ENCODE measurements at regions not wholly inside any gene's neighbourhood (a gene's known extent, or its start where the extent isn't known, plus 50 kb on each side); places are given as distances from the start of the nearest gene placed in this dataset.

- Histone ChIP-seq H3K27me3 (no peaks in the 10 kb centered on the region), H3K9me3 (ENCODE audit: low read depth) (no peaks in the 10 kb centered on the region), H3K36me3 (no peaks in the 10 kb centered on the region), H3K4me1 (ENCODE audit: low read depth) (peaks cover 40% of the 10 kb centered on the region), H3K27ac (peak overlapping the region; percentile 34), H3K4me3 (no peak overlapping the region)
- TF ChIP-seq CTCF (IDR thresholded peaks at IDR 0.05; ENCODE audit: low read depth, low read length) = no peak
- DNase-seq (ENCODE audit: low read depth in 1 of 2, low spot score in 1 of 2) = no peak
Observed at GRCh38 chr2:8593243-8593642, 88.6 kb upstream of the ID2 start.

GRCh38 chr2:8594731-8595427 is 87.0 kb upstream of the ID2 start:
- TF ChIP-seq CTCF (IDR thresholded peaks at IDR 0.05; ENCODE audit: low read depth, low read length) = no peak
- Histone ChIP-seq H3K36me3 (no peaks in the 10 kb centered on the region), H3K9me3 (ENCODE audit: low read depth) (no peaks in the 10 kb centered on the region), H3K4me1 (ENCODE audit: low read depth) (peaks cover 40% of the 10 kb centered on the region), H3K4me3 (no peak overlapping the region), H3K27me3 (no peaks in the 10 kb centered on the region), H3K27ac (peak overlapping the region; percentile 31)
- DNase-seq (ENCODE audit: low read depth in 1 of 2, low spot score in 1 of 2) = no peak

- Histone ChIP-seq H3K27ac (peak overlapping the region; percentile 31), H3K4me3 (no peak overlapping the region), H3K4me1 (ENCODE audit: low read depth) (peaks cover 38% of the 10 kb centered on the region), H3K27me3 (no peaks in the 10 kb centered on the region), H3K9me3 (ENCODE audit: low read depth) (no peaks in the 10 kb centered on the region), H3K36me3 (no peaks in the 10 kb centered on the region)
- no peak for TF ChIP-seq CTCF (IDR thresholded peaks at IDR 0.05; ENCODE audit: low read depth, low read length)
- no peak for DNase-seq (ENCODE audit: low read depth in 1 of 2, low spot score in 1 of 2)
Observed at GRCh38 chr2:8595428-8595805, 86.4 kb upstream of the ID2 start.

- Histone ChIP-seq H3K36me3 (no peaks in the 10 kb centered on the region), H3K9me3 (ENCODE audit: low read depth) (no peaks in the 10 kb centered on the region), H3K27me3 (no peaks in the 10 kb centered on the region), H3K4me3 (no peak overlapping the region), H3K4me1 (ENCODE audit: low read depth) (peaks cover 32% of the 10 kb centered on the region), H3K27ac (peak overlapping the region; percentile 42)
- DNase-seq (ENCODE audit: low read depth in 1 of 2, low spot score in 1 of 2) = no peak
- TF ChIP-seq CTCF (IDR thresholded peaks at IDR 0.05; ENCODE audit: low read depth, low read length) = no peak
Observed at GRCh38 chr2:8595811-8596600, 85.8 kb upstream of the ID2 start.

- peaks cover 22% of the 10 kb centered on the region for H3K4me1 ChIP-seq (ENCODE audit: low read depth)
- DNase-seq (ENCODE audit: low read depth in 1 of 2, low spot score in 1 of 2) = no peak
- no peaks in the 10 kb centered on the region for H3K27me3 ChIP-seq
- no peaks in the 10 kb centered on the region for H3K9me3 ChIP-seq (ENCODE audit: low read depth)
- H3K36me3 ChIP-seq = no peaks in the 10 kb centered on the region
- TF ChIP-seq CTCF (IDR thresholded peaks at IDR 0.05; ENCODE audit: low read depth, low read length) = no peak
- H3K27ac ChIP-seq = no peak overlapping the region
- H3K4me3 ChIP-seq = no peak overlapping the region
Observed at GRCh38 chr2:8597094-8597493, 84.8 kb upstream of the ID2 start.
